ENCODE measurements at regions not wholly inside any gene's neighbourhood (a gene's known extent, or its start where the extent isn't known, plus 50 kb on each side); places are given as distances from the start of the nearest gene placed in this dataset.

DNA sequence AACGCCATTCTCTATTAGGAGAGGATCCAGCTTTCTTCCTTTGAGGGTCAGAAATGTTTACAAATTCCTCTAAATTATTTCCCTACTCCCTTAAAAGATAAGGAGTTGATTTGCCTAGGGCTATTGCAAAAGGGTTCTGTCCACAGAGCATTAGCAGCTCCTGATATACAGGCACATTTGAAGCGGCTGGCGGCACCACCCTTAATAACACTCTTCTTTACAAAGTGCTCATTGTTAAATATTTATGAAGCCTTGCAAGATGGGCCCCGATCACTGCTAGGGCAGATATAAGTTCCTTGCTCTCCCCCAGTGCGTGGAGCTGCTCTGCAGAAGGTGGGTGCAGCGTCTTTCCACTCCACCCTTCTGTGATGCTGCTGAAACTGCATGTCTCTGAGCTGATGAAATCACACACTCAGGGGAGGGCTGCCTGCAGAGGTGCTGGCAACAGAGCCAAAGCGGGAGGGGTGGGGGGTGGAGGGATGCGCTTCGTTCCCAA is 116.7 kb upstream of the NTM start:
- no peaks in the 10 kb centered on the region for H3K4me1 ChIP-seq (ENCODE audit: control insufficient read depth, insufficient read depth, low read length)
- no peaks in the 10 kb centered on the region for H3K9me3 ChIP-seq (ENCODE audit: control insufficient read depth, insufficient read depth, low read depth, low read length)
- in situ Hi-C loops (cut with HindIII; ENCODE audit: low pct_unique_long_range_greater_than_20kb, low sequenced_read_pairs) (no loop called here), intact Hi-C loops (cut with micrococcal nuclease; ENCODE audit: unreplicated experiment) (no loop called here)
- ChIA-PET POLR2A (no interaction called here), CTCF (no interaction called here)
- H3K27me3 ChIP-seq (ENCODE audit: control insufficient read depth, insufficient read depth, low read length): 0 out of 2 replicates have a peak, but pooled peaks cover 2% of the 10 kb centered on the region
- no peaks in the 10 kb centered on the region for H3K36me3 ChIP-seq (ENCODE audit: control insufficient read depth, insufficient read depth, low read length)
- no peak for ATAC-seq
- no peak for DNase-seq (ENCODE audit: low read depth, low spot score)
- TF ChIP-seq, protein P1, sequence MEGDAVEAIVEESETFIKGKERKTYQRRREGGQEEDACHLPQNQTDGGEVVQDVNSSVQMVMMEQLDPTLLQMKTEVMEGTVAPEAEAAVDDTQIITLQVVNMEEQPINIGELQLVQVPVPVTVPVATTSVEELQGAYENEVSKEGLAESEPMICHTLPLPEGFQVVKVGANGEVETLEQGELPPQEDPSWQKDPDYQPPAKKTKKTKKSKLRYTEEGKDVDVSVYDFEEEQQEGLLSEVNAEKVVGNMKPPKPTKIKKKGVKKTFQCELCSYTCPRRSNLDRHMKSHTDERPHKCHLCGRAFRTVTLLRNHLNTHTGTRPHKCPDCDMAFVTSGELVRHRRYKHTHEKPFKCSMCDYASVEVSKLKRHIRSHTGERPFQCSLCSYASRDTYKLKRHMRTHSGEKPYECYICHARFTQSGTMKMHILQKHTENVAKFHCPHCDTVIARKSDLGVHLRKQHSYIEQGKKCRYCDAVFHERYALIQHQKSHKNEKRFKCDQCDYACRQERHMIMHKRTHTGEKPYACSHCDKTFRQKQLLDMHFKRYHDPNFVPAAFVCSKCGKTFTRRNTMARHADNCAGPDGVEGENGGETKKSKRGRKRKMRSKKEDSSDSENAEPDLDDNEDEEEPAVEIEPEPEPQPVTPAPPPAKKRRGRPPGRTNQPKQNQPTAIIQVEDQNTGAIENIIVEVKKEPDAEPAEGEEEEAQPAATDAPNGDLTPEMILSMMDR (IDR thresholded peaks at IDR 0.05): no peak
- TF ChIP-seq SIN3A (IDR thresholded peaks at IDR 0.05; ENCODE audit: borderline replicate concordance, insufficient read depth, low read depth, low read length) (no peak), TCF7L2 (IDR thresholded peaks at IDR 0.05; ENCODE audit: low read depth, low read length) (no peak), POLR2AphosphoS5 (IDR thresholded peaks at IDR 0.05; ENCODE audit: low read depth, low read length) (no peak)
- TF ChIP-seq, protein P2, sequence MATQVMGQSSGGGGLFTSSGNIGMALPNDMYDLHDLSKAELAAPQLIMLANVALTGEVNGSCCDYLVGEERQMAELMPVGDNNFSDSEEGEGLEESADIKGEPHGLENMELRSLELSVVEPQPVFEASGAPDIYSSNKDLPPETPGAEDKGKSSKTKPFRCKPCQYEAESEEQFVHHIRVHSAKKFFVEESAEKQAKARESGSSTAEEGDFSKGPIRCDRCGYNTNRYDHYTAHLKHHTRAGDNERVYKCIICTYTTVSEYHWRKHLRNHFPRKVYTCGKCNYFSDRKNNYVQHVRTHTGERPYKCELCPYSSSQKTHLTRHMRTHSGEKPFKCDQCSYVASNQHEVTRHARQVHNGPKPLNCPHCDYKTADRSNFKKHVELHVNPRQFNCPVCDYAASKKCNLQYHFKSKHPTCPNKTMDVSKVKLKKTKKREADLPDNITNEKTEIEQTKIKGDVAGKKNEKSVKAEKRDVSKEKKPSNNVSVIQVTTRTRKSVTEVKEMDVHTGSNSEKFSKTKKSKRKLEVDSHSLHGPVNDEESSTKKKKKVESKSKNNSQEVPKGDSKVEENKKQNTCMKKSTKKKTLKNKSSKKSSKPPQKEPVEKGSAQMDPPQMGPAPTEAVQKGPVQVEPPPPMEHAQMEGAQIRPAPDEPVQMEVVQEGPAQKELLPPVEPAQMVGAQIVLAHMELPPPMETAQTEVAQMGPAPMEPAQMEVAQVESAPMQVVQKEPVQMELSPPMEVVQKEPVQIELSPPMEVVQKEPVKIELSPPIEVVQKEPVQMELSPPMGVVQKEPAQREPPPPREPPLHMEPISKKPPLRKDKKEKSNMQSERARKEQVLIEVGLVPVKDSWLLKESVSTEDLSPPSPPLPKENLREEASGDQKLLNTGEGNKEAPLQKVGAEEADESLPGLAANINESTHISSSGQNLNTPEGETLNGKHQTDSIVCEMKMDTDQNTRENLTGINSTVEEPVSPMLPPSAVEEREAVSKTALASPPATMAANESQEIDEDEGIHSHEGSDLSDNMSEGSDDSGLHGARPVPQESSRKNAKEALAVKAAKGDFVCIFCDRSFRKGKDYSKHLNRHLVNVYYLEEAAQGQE (IDR thresholded peaks at IDR 0.05; ENCODE audit: insufficient read depth in 1 of 2, low read depth in 2 of 2, low read length in 1 of 2): no peak
- no TSS peak for BruUV-seq (replicated peaks)
- H3K4me3 ChIP-seq (ENCODE audit: low read depth in 2 of 2, low read length in 2 of 2): no peak overlapping the region
- H3K27ac ChIP-seq (ENCODE audit: low read length): no peak overlapping the region

DNA sequence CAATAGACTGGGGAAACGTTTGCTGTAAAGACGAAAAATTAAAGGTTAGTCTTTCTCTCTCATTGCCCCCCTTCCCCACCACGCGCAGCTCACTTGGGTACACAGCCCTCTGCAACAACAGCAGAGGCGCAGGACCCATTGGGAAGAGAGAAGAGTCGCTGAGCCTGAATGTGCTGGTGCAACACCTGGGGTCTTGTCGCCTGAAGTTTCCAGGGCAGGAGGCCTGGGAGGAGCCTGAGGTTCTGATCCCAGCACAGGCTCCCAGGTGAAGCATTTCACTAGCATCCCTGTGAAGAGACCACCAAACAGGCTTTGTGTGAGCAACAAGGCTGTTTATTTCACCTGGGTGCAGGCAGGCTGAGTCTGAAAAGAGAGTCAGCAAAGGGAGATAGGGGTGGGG is 116.2 kb upstream of the NTM start:
- TF ChIP-seq SIN3A (IDR thresholded peaks at IDR 0.05; ENCODE audit: borderline replicate concordance, insufficient read depth, low read depth, low read length) (no peak), TCF7L2 (IDR thresholded peaks at IDR 0.05; ENCODE audit: low read depth, low read length) (no peak), POLR2AphosphoS5 (IDR thresholded peaks at IDR 0.05; ENCODE audit: low read depth, low read length) (no peak)
- TF ChIP-seq, protein P1 (IDR thresholded peaks at IDR 0.05): no peak
- TF ChIP-seq, protein P2 (IDR thresholded peaks at IDR 0.05; ENCODE audit: insufficient read depth in 1 of 2, low read depth in 2 of 2, low read length in 1 of 2): no peak
- BruUV-seq (replicated peaks): no TSS peak
- in situ Hi-C loops (cut with HindIII; ENCODE audit: low pct_unique_long_range_greater_than_20kb, low sequenced_read_pairs): no loop called here
- DNase-seq (ENCODE audit: low read depth, low spot score) (no peak), ATAC-seq (no peak)
- H3K27me3 ChIP-seq (ENCODE audit: control insufficient read depth, insufficient read depth, low read length): peaks cover 2% of the 10 kb centered on the region; the same call in 1 of the 2 replicates
- H3K27ac ChIP-seq (ENCODE audit: low read length): no peak overlapping the region
- intact Hi-C loops (cut with micrococcal nuclease; ENCODE audit: unreplicated experiment): no loop called here
- no peaks in the 10 kb centered on the region for H3K9me3 ChIP-seq (ENCODE audit: control insufficient read depth, insufficient read depth, low read depth, low read length)
- H3K4me1 ChIP-seq (ENCODE audit: control insufficient read depth, insufficient read depth, low read length): no peaks in the 10 kb centered on the region
- no peaks in the 10 kb centered on the region for H3K36me3 ChIP-seq (ENCODE audit: control insufficient read depth, insufficient read depth, low read length)
- no peak overlapping the region for H3K4me3 ChIP-seq (ENCODE audit: low read depth in 2 of 2, low read length in 2 of 2)
- ChIA-PET CTCF (no interaction called here), POLR2A (no interaction called here)
